ENCODE measurements at regions not wholly inside any gene's neighbourhood (a gene's known extent, or its start where the extent isn't known, plus 50 kb on each side); places are given as distances from the start of the nearest gene placed in this dataset.
"Not testable (repeated sequence)": the region's sequence is repeated elsewhere in the genome, so short reads cannot be mapped to it uniquely, and the experiment has no call there.

DNA sequence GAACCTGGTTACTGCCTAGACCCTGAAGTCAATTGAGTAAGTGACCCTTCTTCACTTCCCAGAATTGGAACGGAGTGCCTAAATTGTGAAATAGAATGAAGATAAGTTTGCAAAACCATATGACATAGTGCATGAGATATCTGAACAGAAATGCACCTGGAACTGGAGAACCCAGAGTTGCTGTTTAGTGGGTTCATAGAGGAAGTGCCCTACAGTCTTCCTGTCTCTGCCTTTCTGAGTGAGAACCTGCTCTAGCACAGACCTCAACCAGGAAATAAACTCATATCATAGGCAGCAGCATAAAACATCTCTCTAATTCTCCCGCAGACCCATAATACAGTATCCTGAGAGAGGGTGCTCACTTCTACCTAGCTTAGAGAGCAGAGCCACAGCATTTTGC lies 82.9 kb downstream of the EOMES start:
- Histone ChIP-seq H3K4me3 (ENCODE audit: low read depth in 1 of 2, low read length in 1 of 2) (no peak overlapping the region), H3K36me3 (no peaks in the 10 kb centered on the region), H3K4me1 (ENCODE audit: control insufficient read depth in 1 of 2, insufficient read depth in 1 of 2, low read depth in 1 of 2, low read length in 1 of 2) (peaks cover 6 to 8% of the 10 kb centered on the region in 2 experiments), H3K9me3 (no peaks in the 10 kb centered on the region), H3K27me3 (no peaks in the 10 kb centered on the region), H3K27ac (no peak overlapping the region)
- TF ChIP-seq, protein P1, sequence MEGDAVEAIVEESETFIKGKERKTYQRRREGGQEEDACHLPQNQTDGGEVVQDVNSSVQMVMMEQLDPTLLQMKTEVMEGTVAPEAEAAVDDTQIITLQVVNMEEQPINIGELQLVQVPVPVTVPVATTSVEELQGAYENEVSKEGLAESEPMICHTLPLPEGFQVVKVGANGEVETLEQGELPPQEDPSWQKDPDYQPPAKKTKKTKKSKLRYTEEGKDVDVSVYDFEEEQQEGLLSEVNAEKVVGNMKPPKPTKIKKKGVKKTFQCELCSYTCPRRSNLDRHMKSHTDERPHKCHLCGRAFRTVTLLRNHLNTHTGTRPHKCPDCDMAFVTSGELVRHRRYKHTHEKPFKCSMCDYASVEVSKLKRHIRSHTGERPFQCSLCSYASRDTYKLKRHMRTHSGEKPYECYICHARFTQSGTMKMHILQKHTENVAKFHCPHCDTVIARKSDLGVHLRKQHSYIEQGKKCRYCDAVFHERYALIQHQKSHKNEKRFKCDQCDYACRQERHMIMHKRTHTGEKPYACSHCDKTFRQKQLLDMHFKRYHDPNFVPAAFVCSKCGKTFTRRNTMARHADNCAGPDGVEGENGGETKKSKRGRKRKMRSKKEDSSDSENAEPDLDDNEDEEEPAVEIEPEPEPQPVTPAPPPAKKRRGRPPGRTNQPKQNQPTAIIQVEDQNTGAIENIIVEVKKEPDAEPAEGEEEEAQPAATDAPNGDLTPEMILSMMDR (IDR thresholded peaks at IDR 0.05) = no peak

DNA sequence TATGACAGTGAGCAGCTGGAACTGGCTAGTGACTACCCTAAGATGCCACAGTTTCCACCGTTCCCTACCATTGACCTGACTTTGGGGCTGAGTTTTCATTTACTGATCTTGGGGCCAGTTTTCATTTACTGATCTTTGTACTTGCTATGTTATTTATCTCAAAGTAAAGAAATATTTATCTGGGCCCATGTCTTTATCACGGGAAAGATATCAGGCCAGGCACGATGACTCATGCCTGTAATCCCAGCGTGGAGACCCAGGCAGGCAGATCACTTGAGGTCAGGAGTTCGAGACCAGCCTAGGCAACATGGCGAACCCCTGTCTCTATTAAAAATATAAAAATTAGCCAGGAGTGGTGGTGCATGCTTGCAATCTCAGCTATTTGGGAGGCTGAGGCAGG lies 83.5 kb downstream of the EOMES start:
- H3K27ac ChIP-seq = no peak overlapping the region

DNA sequence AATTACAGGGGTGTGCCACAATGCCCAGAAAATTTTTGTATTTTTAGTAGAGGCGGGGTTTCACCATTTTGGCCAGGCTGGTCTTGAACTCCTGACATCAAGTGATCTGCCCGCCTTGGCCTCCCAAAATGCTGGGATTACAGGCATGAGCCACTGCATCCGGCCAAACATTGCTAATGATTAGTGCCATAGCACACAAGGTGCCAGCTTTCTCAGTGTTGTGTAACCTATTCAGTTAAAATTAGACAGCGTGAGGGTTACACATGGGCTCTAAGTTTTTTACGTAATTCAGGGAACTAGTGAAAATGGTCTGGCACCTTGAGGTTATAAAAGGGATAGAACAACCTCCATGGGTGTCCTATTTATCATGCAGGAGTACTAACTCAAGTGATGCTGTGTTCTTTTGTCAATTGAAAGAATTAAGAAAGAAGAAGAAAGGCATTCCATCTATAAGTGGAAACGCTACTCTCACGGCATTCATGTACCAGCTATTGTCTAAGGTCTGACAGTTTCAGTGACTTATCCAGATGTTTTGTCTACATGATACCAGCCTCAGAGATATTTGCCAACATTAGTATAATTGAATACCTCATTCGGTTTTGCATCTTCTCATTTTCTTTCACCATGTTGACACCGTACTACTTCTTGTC lies 84.7 kb downstream of the EOMES start:
- TF ChIP-seq, protein P1 (IDR thresholded peaks at IDR 0.05) = no peak
- Histone ChIP-seq H3K36me3 (no peaks in the 10 kb centered on the region), H3K4me3 (ENCODE audit: low read depth in 1 of 2, low read length in 1 of 2) (no peak overlapping the region), H3K27me3 (peaks cover 8% of the 10 kb centered on the region), H3K9me3 (no peaks in the 10 kb centered on the region), H3K4me1 (ENCODE audit: control insufficient read depth in 1 of 2, insufficient read depth in 1 of 2, low read depth in 1 of 2, low read length in 1 of 2) (peaks cover 8 to 13% of the 10 kb centered on the region in 2 experiments), H3K27ac (no peak overlapping the region)

More for the DNA sequence above, 83.5 kb downstream of the EOMES start:
- H3K4me1 ChIP-seq (ENCODE audit: control insufficient read depth in 1 of 2, insufficient read depth in 1 of 2, low read depth in 1 of 2, low read length in 1 of 2) = peaks cover 6 to 8% of the 10 kb centered on the region in 2 experiments
- H3K4me3 ChIP-seq (ENCODE audit: low read depth in 1 of 2, low read length in 1 of 2) = no peak overlapping the region
- H3K9me3 ChIP-seq = no peaks in the 10 kb centered on the region
- H3K36me3 ChIP-seq = no peaks in the 10 kb centered on the region
- TF ChIP-seq, protein P1 (IDR thresholded peaks at IDR 0.05) = no peak
- no peaks in the 10 kb centered on the region for H3K27me3 ChIP-seq

DNA sequence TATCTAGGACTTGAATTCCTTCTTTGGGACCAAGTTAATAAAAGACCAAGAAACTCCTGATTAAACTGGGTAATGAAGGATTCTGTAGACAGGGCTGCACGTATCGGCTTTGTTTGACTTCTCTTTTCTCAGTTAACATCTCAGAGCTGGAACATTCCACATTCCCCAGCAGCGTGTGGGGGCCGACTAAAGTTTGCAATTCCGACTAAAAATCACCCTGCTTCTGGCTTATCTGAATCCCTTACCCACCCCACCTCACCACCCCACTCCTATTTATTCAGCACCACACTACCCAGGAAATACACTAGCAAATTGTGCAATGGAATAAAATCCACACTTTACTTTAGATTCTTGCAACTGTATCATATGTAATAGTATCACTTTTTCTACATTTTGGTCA lies 87.1 kb downstream of the EOMES start:
- H3K27ac ChIP-seq; H3K9me3 ChIP-seq; H3K36me3 ChIP-seq; H3K4me3 ChIP-seq (ENCODE audit: low read depth in 1 of 2, low read length in 1 of 2): not testable (repeated sequence)
- peaks cover 11% of the 10 kb centered on the region for H3K27me3 ChIP-seq
- peaks cover 8 to 13% of the 10 kb centered on the region in 2 experiments for H3K4me1 ChIP-seq (ENCODE audit: control insufficient read depth in 1 of 2, insufficient read depth in 1 of 2, low read depth in 1 of 2, low read length in 1 of 2)

DNA sequence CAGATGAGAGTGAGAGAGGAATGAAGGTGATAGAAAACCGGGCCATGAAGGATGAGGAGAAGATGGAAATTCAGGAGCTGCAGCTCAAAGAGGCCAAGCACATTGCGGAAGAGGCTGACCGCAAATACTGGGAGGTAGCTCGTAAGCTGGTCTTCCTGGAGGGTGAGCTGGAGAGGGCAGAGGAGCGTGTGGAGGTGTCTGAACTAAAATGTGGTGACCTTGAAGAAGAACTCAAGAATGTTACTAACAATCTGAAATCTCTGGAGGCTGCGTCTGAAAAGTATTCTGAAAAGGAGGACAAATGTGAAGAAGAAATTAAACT lies 88.9 kb downstream of the EOMES start:
- Histone ChIP-seq H3K27me3 (peaks cover 11% of the 10 kb centered on the region), H3K9me3 (no peaks in the 10 kb centered on the region), H3K36me3 (no peaks in the 10 kb centered on the region), H3K4me1 (ENCODE audit: control insufficient read depth in 1 of 2, insufficient read depth in 1 of 2, low read depth in 1 of 2, low read length in 1 of 2) (peaks cover 0 to 7% of the 10 kb centered on the region in 2 experiments), H3K4me3 (ENCODE audit: low read depth in 1 of 2, low read length in 1 of 2) (peak overlapping the region; percentile 57 to 58), H3K27ac (no peak overlapping the region)
- TF ChIP-seq, protein P1 (IDR thresholded peaks at IDR 0.05) = no peak

DNA sequence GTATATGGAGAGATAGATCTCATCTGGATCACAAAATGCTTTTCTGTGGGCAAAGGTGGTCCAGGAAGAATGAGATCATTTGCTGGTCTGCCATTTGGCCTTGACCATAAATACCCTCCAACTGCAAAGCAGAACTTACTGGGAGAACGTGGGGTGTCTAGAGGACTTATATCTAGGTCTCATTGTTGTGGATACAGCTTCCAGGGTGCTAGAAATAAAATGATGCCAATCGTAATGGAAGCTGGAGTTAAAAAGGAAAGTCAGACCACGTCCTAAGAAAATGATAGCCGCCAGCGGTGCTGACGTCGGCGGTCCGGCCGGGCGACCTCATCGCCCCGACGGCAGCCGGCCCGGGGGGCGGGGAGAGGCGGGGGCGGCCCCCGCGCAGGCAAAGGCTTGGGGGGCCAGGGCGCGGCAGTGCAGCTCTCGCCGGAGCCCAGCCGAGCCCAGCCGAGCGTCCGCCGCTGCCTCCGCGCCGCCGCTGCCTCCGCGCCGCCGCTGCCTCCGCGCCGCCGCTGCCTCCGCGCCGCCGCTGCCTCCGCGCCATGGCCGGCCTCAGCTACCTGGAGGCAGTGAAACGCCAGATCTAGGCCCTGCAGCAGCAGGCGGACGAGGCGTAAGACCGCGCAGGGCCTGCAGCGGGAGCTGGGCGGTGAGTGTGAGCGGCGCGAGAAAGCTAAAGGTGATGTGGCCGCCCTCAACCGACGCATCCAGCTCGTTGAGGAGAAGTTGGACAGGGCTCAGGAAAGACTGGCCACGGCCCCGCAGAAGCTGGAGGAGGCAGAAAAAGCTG lies 89.5 kb downstream of the EOMES start:
- H3K4me1 ChIP-seq (ENCODE audit: control insufficient read depth in 1 of 2, insufficient read depth in 1 of 2, low read depth in 1 of 2, low read length in 1 of 2) = peaks cover 0 to 7% of the 10 kb centered on the region in 2 experiments
- no peaks in the 10 kb centered on the region for H3K36me3 ChIP-seq
- H3K27ac ChIP-seq = no peak overlapping the region
- no peaks in the 10 kb centered on the region for H3K9me3 ChIP-seq
- TF ChIP-seq, protein P1 (IDR thresholded peaks at IDR 0.05) = no peak
- peak overlapping the region; percentile 57 to 58 for H3K4me3 ChIP-seq (ENCODE audit: low read depth in 1 of 2, low read length in 1 of 2)
- H3K27me3 ChIP-seq = peaks cover 11% of the 10 kb centered on the region

Data from neutrophil (primary cell).